ENCODE measurements at regions not wholly inside any gene's neighbourhood (a gene's known extent, or its start where the extent isn't known, plus 50 kb on each side); places are given as distances from the start of the nearest gene placed in this dataset.

- 40% methylated on average over 7 of the region's 9 CpGs; no CpG with 5 or more reads in 1 of the 2 experiments for WGBS, 2 experiments (ENCODE audit: extremely low coverage in 2 of 2, insufficient read length in 1 of 2)
- no peak overlapping the region for H2AFZ ChIP-seq (replicated peaks; ENCODE audit: low read length, poor library complexity)
- no peak overlapping the region for H4K5ac ChIP-seq (ENCODE audit: low read depth, low read length)
- no peak overlapping the region for H2AK5ac ChIP-seq (ENCODE audit: low read depth, low read length)
- no peaks in the 10 kb centered on the region for H3K9me1 ChIP-seq (ENCODE audit: insufficient read depth, low read length)
- H2BK20ac ChIP-seq (ENCODE audit: low read depth, low read length) = no peak overlapping the region
- H3K9me3 ChIP-seq (ENCODE audit: control insufficient read depth, insufficient read depth, low read length) = peaks cover 44% of the 10 kb centered on the region
- no peak overlapping the region for H2BK5ac ChIP-seq (ENCODE audit: low read depth, low read length, poor library complexity, severe bottlenecking)
- H3K27ac ChIP-seq (ENCODE audit: insufficient read depth, low read length) = no peak overlapping the region
- TF ChIP-seq CEBPB (IDR thresholded peaks at IDR 0.05; ENCODE audit: low read depth, low read length) (no peak), POLR2A (IDR thresholded peaks at IDR 0.05; ENCODE audit: low read depth, low read length) (no peak), RAD21 (IDR thresholded peaks at IDR 0.05; ENCODE audit: low read length) (no peak), CTCF (conservative IDR thresholded peaks at IDR 0.05; ENCODE audit: low read depth, low read length) (no peak), RCOR1 (IDR thresholded peaks at IDR 0.05; ENCODE audit: insufficient replicate concordance, low read length) (no peak), BHLHE40 (IDR thresholded peaks at IDR 0.05; ENCODE audit: low read depth, low read length) (no peak), ELK1 (IDR thresholded peaks at IDR 0.05; ENCODE audit: borderline replicate concordance, low read depth, low read length) (no peak), MXI1 (IDR thresholded peaks at IDR 0.05; ENCODE audit: borderline replicate concordance, low read depth, low read length) (no peak), USF2 (IDR thresholded peaks at IDR 0.05; ENCODE audit: low read depth, low read length) (no peak), SMC3 (IDR thresholded peaks at IDR 0.05; ENCODE audit: low read depth, low read length) (no peak)
- H3K36me3 ChIP-seq (ENCODE audit: control insufficient read depth, insufficient read depth, low read length) = no peaks in the 10 kb centered on the region
- POLR2A ChIA-PET (ENCODE audit: unreplicated experiment) = no interaction called here
- no peak overlapping the region for H3K4me3 ChIP-seq (ENCODE audit: insufficient read depth, low read depth, low read length)
- no TSS peak for BruUV-seq (replicated peaks)
- no peak overlapping the region for H3K18ac ChIP-seq (ENCODE audit: low read depth, low read length)
- in situ Hi-C loops (cut with MboI; ENCODE audit: low sequenced_read_pairs) = no loop called here
- H3K4ac ChIP-seq (ENCODE audit: low read depth, low read length) = no peak overlapping the region
- intact Hi-C loops (cut with micrococcal nuclease) = no loop called here
- no peaks in the 10 kb centered on the region for H4K20me1 ChIP-seq (ENCODE audit: insufficient read depth, low read length)
- H4K91ac ChIP-seq (ENCODE audit: insufficient read depth, low read depth, low read length) = no peak overlapping the region
- H2BK120ac ChIP-seq (ENCODE audit: low read depth, low read length) = no peak overlapping the region
- H3K14ac ChIP-seq (replicated peaks; ENCODE audit: low read depth, low read length) = no peak overlapping the region
- H2BK15ac ChIP-seq (ENCODE audit: low read depth, low read length) = no peak overlapping the region
- no peaks in the 10 kb centered on the region for H3K27me3 ChIP-seq (ENCODE audit: control insufficient read depth, insufficient read depth, low read length)
- H2AK9ac ChIP-seq (replicated peaks; ENCODE audit: low read depth, low read length, poor library complexity) = no peak overlapping the region
- H4K8ac ChIP-seq (ENCODE audit: low read depth in 2 of 2, low read length in 2 of 2) = no peak overlapping the region
- H3K23ac ChIP-seq (ENCODE audit: low read depth, low read length) = no peak overlapping the region
- no peak overlapping the region for H3K56ac ChIP-seq (ENCODE audit: extremely low read depth, insufficient read depth, low read length)
- H3K4me2 ChIP-seq (ENCODE audit: low read depth, low read length) = no peak overlapping the region
- ATAC-seq (ENCODE audit: low read depth) (no peak), DNase-seq (no peak)
- H3K4me1 ChIP-seq (ENCODE audit: control insufficient read depth, insufficient read depth, low read length) = no peaks in the 10 kb centered on the region
- no peaks in the 10 kb centered on the region for H3K79me1 ChIP-seq (ENCODE audit: low read depth in 1 of 2, low read length in 2 of 2)
- CTCF ChIA-PET = no interaction called here
- dilution Hi-C loops (cut with HindIII; ENCODE audit: low sequenced_read_pairs, unreplicated experiment) = no loop called here
- H3K9ac ChIP-seq (ENCODE audit: low read depth, low read length) = no peak overlapping the region
Observed at GRCh38 chr10:131001438-131001837, 310.1 kb downstream of the TCERG1L start.
